Transverse colon (tissue), 4 donors: ENCODE measurements at regions not wholly inside any gene's neighbourhood (a gene's known extent, or its start where the extent isn't known, plus 50 kb on each side); places are given as distances from the start of the nearest gene placed in this dataset.

Experiments used
- DNase-seq: peaks from one replicate; pipeline ENCODE4 v3.0.0-alpha.2; 2019
- H3K27ac ChIP-seq, 4 donors: fragments of 200-600 bp; sonication (generic); 2 replicates each; pipeline ENCODE4 v1.5.1; 2016 to 2018; ENCODE audit warnings: inconsistent platforms in 4 of 4
- H3K27me3 ChIP-seq: fragments of 200-600 bp; sonication (generic); 2 replicates; pipeline ENCODE4 v1.5.1; 2017; ENCODE audit warnings: inconsistent platforms
- H3K36me3 ChIP-seq, 4 donors: fragments of 200-600 bp; sonication (generic); 2 replicates each; pipeline ENCODE4 v1.5.1; 2017 to 2019; ENCODE audit warnings: inconsistent platforms in 4 of 4
- H3K4me1 ChIP-seq, 4 donors: fragments of 200-600 bp; sonication (generic); 2 replicates each; pipeline ENCODE4 v1.5.1; 2017 to 2020; ENCODE audit warnings: inconsistent platforms in 4 of 4
- H3K4me3 ChIP-seq, 4 donors: fragments of 200-600 bp; sonication (generic); 1 replicate in 1 of 4; 2 replicates in 3 of 4; pipeline versions ENCODE4 v1.5.1 to v1.6.1; 2017 to 2019; ENCODE audit warnings: inconsistent platforms in 4 of 4
- H3K9me3 ChIP-seq, 2 donors: fragments of 200-600 bp; sonication (generic); 2 replicates each; pipeline ENCODE4 v1.5.1; 2017 to 2019; ENCODE audit warnings: inconsistent platforms in 2 of 2
- EP300 ChIP-seq: sonication (generic); formaldehyde crosslinking; IDR thresholded peaks from one replicate; pipeline ENCODE4 v1.6.1; 2017; ENCODE audit warnings: antibody characterized with exemption, low read depth
- POLR2A ChIP-seq: fragments of 450-650 bp; IDR thresholded peaks from one replicate; pipeline ENCODE4 v1.6.1; 2016; ENCODE audit warnings: antibody characterized with exemption, mild to moderate bottlenecking, moderate library complexity
- POLR2AphosphoS5 ChIP-seq, 3 donors: sonication (generic); formaldehyde crosslinking; IDR thresholded peaks; one replicate each; pipeline ENCODE4 v1.6.1; 2016; ENCODE audit warnings: antibody characterized with exemption in 3 of 3
- WGBS, 2 donors: methylation state at CpG; one replicate each; pipeline ENCODE4 v1.1.5; 2018; ENCODE audit warnings: low coverage in 1 of 2; 5-methylcytosine and 5-hydroxymethylcytosine counted together
- in situ Hi-C, 4 donors: fragments of 200-750 bp; cut with MboI; loops; one replicate each; pipeline versions ENCODE4 v1.15.0 to v1.15.1; 2017; ENCODE audit warnings: low sequenced_read_pairs in 3 of 4, low pct_ligation_motif_present in 1 of 4, low pct_unique_long_range_greater_than_20kb in 1 of 4
- intact Hi-C: fragments of 100-400 bp; cut with DNase I; formaldehyde crosslinking; loops from one replicate; pipeline ENCODE4 v1.15.1; 2023; ENCODE audit warnings: low total_unique reads
- TF ChIP-seq, protein P1 (sequence below), 5 experiments: fragments of 200-600 bp in 3 of 5; fragments of 450-650 bp in 2 of 5; sonication (generic) in 3 of 5; IDR thresholded peaks; 1 replicate in 2 of 5; 2 replicates in 3 of 5; pipeline ENCODE4 v1.5.1; 2016 to 2017; ENCODE audit warnings: antibody characterized with exemption in 5 of 5, inconsistent platforms in 3 of 5, mild to moderate bottlenecking in 2 of 5, moderate library complexity in 1 of 5

- Histone ChIP-seq H3K36me3 (no peaks in the 10 kb centered on the region), H3K27me3 (no peaks in the 10 kb centered on the region), H3K9me3 (no peaks in the 10 kb centered on the region), H3K4me1 (no peaks in the 10 kb centered on the region), H3K4me3 (no peak overlapping the region), H3K27ac (no peak overlapping the region)
- 82 to 93% methylated on average over 1 of the region's 1 CpG for WGBS, 2 donors
- in situ Hi-C loops (no loop called here), intact Hi-C loops (no loop called here)
- no peak for DNase-seq
- no peak for TF ChIP-seq EP300
- no peak for TF ChIP-seq POLR2A
- TF ChIP-seq POLR2AphosphoS5 (IDR thresholded peaks at IDR 0.05) = no peak
- TF ChIP-seq, protein P1, sequence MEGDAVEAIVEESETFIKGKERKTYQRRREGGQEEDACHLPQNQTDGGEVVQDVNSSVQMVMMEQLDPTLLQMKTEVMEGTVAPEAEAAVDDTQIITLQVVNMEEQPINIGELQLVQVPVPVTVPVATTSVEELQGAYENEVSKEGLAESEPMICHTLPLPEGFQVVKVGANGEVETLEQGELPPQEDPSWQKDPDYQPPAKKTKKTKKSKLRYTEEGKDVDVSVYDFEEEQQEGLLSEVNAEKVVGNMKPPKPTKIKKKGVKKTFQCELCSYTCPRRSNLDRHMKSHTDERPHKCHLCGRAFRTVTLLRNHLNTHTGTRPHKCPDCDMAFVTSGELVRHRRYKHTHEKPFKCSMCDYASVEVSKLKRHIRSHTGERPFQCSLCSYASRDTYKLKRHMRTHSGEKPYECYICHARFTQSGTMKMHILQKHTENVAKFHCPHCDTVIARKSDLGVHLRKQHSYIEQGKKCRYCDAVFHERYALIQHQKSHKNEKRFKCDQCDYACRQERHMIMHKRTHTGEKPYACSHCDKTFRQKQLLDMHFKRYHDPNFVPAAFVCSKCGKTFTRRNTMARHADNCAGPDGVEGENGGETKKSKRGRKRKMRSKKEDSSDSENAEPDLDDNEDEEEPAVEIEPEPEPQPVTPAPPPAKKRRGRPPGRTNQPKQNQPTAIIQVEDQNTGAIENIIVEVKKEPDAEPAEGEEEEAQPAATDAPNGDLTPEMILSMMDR (IDR thresholded peaks at IDR 0.05) = no peak
These were observed 380.7 kb downstream of the NFIB start for GRCh38 chr9:13933268-13933656.

- Histone ChIP-seq H3K4me3 (no peak overlapping the region), H3K27ac (no peak overlapping the region), H3K4me1 (no peaks in the 10 kb centered on the region), H3K9me3 (no peaks in the 10 kb centered on the region), H3K27me3 (no peaks in the 10 kb centered on the region), H3K36me3 (no peaks in the 10 kb centered on the region)
- in situ Hi-C loops (no loop called here), intact Hi-C loops (no loop called here)
- 72 to 86% methylated on average over 7 to 9 of the region's 9 CpGs for WGBS, 2 donors
- no peak for TF ChIP-seq POLR2AphosphoS5 (IDR thresholded peaks at IDR 0.05)
- TF ChIP-seq, protein P1 (IDR thresholded peaks at IDR 0.05) = no peak
- no peak for TF ChIP-seq POLR2A
- TF ChIP-seq EP300 = no peak
- no peak for DNase-seq
These were observed 381.2 kb downstream of the NFIB start for GRCh38 chr9:13932528-13933267.

- in situ Hi-C loops = no loop called here
These were observed 384.9 kb downstream of the NFIB start for GRCh38 chr9:13929013-13929412.

GRCh38 chr9:13923381-13923780 is 390.6 kb downstream of the NFIB start:
- intact Hi-C loops = no loop called here
- H3K4me1 ChIP-seq = no peaks in the 10 kb centered on the region
- H3K27me3 ChIP-seq = no peaks in the 10 kb centered on the region
- in situ Hi-C loops = no loop called here
- H3K27ac ChIP-seq = no peak overlapping the region
- H3K9me3 ChIP-seq = no peaks in the 10 kb centered on the region
- TF ChIP-seq EP300 (no peak), POLR2A (no peak), POLR2AphosphoS5 (IDR thresholded peaks at IDR 0.05) (no peak)
- TF ChIP-seq, protein P1 (IDR thresholded peaks at IDR 0.05) = no peak
- no peak for DNase-seq
- H3K4me3 ChIP-seq = no peak overlapping the region
- 86 to 94% methylated on average over 4 of the region's 4 CpGs for WGBS, 2 donors
- no peaks in the 10 kb centered on the region for H3K36me3 ChIP-seq

More at GRCh38 chr9:13929013-13929412, 384.9 kb downstream of the NFIB start:
- Histone ChIP-seq H3K4me1 (no peaks in the 10 kb centered on the region), H3K9me3 (no peaks in the 10 kb centered on the region), H3K27me3 (no peaks in the 10 kb centered on the region), H3K27ac (no peak overlapping the region), H3K36me3 (no peaks in the 10 kb centered on the region), H3K4me3 (no peak overlapping the region)
- DNase-seq = no peak
- intact Hi-C loops = no loop called here
- WGBS, 2 donors = 65 to 68% methylated on average over 2 of the region's 2 CpGs
- TF ChIP-seq POLR2AphosphoS5 (IDR thresholded peaks at IDR 0.05) = no peak
- TF ChIP-seq, protein P1 (IDR thresholded peaks at IDR 0.05) = no peak
- TF ChIP-seq EP300 = no peak
- TF ChIP-seq POLR2A = no peak
